ENCODE measurements at regions not wholly inside any gene's neighbourhood (a gene's known extent, or its start where the extent isn't known, plus 50 kb on each side); places are given as distances from the start of the nearest gene placed in this dataset.

GRCh38 chr3:137524751-137525150 lies 239.4 kb upstream of the SOX14 start:
- H4K91ac ChIP-seq (ENCODE audit: low read length): no peak overlapping the region
- no peak overlapping the region for H3K18ac ChIP-seq (ENCODE audit: low read depth in 1 of 2, low read length in 2 of 2)
- H3K23ac ChIP-seq (ENCODE audit: low read length in 2 of 2): no peak overlapping the region
- no peak overlapping the region for H2AK5ac ChIP-seq (ENCODE audit: low read length, severe bottlenecking)
- no peak overlapping the region for H3K27ac ChIP-seq (ENCODE audit: low read length, poor library complexity, severe bottlenecking)
- no peak overlapping the region for H3K4me2 ChIP-seq (ENCODE audit: low read length, poor library complexity, severe bottlenecking)
- H2BK5ac ChIP-seq (ENCODE audit: low read depth, low read length, poor library complexity, severe bottlenecking): no peak overlapping the region
- no peak overlapping the region for H3K4me3 ChIP-seq (ENCODE audit: insufficient read depth in 1 of 2, low read depth in 1 of 2, low read length in 2 of 2)
- no peaks in the 10 kb centered on the region for H3K36me3 ChIP-seq (ENCODE audit: control insufficient read depth in 1 of 2, insufficient read depth in 2 of 2, low read depth in 1 of 2, low read length in 2 of 2)
- no peaks in the 10 kb centered on the region for H3K79me1 ChIP-seq (replicated peaks; ENCODE audit: low read length, poor library complexity, severe bottlenecking)
- no peaks in the 10 kb centered on the region for H3K4me1 ChIP-seq (ENCODE audit: control insufficient read depth, insufficient read depth, low read depth, low read length)
- H2BK120ac ChIP-seq (ENCODE audit: low read depth, low read length): no peak overlapping the region
- H4K8ac ChIP-seq (ENCODE audit: low read length): no peak overlapping the region
- H2BK12ac ChIP-seq (ENCODE audit: low read length in 2 of 2): no peak overlapping the region
- WGBS: 88% methylated on average over 1 of the region's 1 CpG
- H3K9me3 ChIP-seq (ENCODE audit: control insufficient read depth, low read length): no peaks in the 10 kb centered on the region
- no peak overlapping the region for H3K14ac ChIP-seq (ENCODE audit: low read length in 2 of 2)
- no peak for DNase-seq
- no peak overlapping the region for H2BK15ac ChIP-seq (ENCODE audit: low read depth, poor library complexity, severe bottlenecking)
- H3K27me3 ChIP-seq (ENCODE audit: control insufficient read depth in 1 of 2, insufficient read depth in 1 of 2, low read length in 2 of 2): no peaks in the 10 kb centered on the region
- H3K4ac ChIP-seq (ENCODE audit: low read depth in 1 of 2, low read length in 2 of 2): no peak overlapping the region
- no peak overlapping the region for H3K9ac ChIP-seq (ENCODE audit: low read length)
- no peak overlapping the region for H2AFZ ChIP-seq (ENCODE audit: low read depth, low read length)

- H2AFZ ChIP-seq (ENCODE audit: low read depth, low read length): no peak overlapping the region
- no peak overlapping the region for H3K4me3 ChIP-seq (ENCODE audit: insufficient read depth in 1 of 2, low read depth in 1 of 2, low read length in 2 of 2)
- no peak overlapping the region for H2BK120ac ChIP-seq (ENCODE audit: low read depth, low read length)
- H3K4me1 ChIP-seq (ENCODE audit: control insufficient read depth, insufficient read depth, low read depth, low read length): no peaks in the 10 kb centered on the region
- H4K91ac ChIP-seq (ENCODE audit: low read length): no peak overlapping the region
- H3K27me3 ChIP-seq (ENCODE audit: control insufficient read depth in 1 of 2, insufficient read depth in 1 of 2, low read length in 2 of 2): no peaks in the 10 kb centered on the region
- no peak overlapping the region for H2AK5ac ChIP-seq (ENCODE audit: low read length, severe bottlenecking)
- no peak overlapping the region for H3K27ac ChIP-seq (ENCODE audit: low read length, poor library complexity, severe bottlenecking)
- no peak overlapping the region for H3K4ac ChIP-seq (ENCODE audit: low read depth in 1 of 2, low read length in 2 of 2)
- DNase-seq: no peak
- no peak overlapping the region for H3K18ac ChIP-seq (ENCODE audit: low read depth in 1 of 2, low read length in 2 of 2)
- H2BK12ac ChIP-seq (ENCODE audit: low read length in 2 of 2): no peak overlapping the region
- no peaks in the 10 kb centered on the region for H3K36me3 ChIP-seq (ENCODE audit: control insufficient read depth in 1 of 2, insufficient read depth in 2 of 2, low read depth in 1 of 2, low read length in 2 of 2)
- no peak overlapping the region for H2BK5ac ChIP-seq (ENCODE audit: low read depth, low read length, poor library complexity, severe bottlenecking)
- no peaks in the 10 kb centered on the region for H3K9me3 ChIP-seq (ENCODE audit: control insufficient read depth, low read length)
- no peak overlapping the region for H3K23ac ChIP-seq (ENCODE audit: low read length in 2 of 2)
- no peak overlapping the region for H2BK15ac ChIP-seq (ENCODE audit: low read depth, poor library complexity, severe bottlenecking)
- no peak overlapping the region for H3K14ac ChIP-seq (ENCODE audit: low read length in 2 of 2)
- H3K9ac ChIP-seq (ENCODE audit: low read length): no peak overlapping the region
- no peaks in the 10 kb centered on the region for H3K79me1 ChIP-seq (replicated peaks; ENCODE audit: low read length, poor library complexity, severe bottlenecking)
- no peak overlapping the region for H4K8ac ChIP-seq (ENCODE audit: low read length)
- H3K4me2 ChIP-seq (ENCODE audit: low read length, poor library complexity, severe bottlenecking): no peak overlapping the region
Measured at GRCh38 chr3:137525471-137525870, 238.6 kb upstream of the SOX14 start.

DNA sequence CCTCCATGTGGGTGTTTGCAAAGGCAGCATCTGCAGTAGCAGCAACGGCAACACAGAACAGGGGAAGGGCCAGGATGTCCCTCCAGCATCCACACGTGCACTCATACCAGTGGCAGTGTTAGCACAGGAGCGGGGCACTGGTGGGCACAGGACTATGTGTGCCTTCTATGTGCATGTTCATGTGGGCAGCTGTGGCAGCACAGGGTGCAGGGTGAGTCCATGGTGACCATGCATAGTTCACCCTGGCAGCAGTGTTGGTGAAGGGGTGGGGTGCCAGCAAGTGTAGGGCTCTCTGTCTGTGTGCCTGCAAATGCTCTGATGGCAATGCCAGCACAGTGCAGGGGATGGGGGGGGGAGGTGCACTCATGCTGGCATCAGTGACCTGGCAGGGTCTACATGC lies 222.1 kb upstream of the SOX14 start:
- Histone ChIP-seq H3K9me3 (ENCODE audit: control insufficient read depth, low read length) (peaks cover 19% of the 10 kb centered on the region), H3K27ac (ENCODE audit: low read length, poor library complexity, severe bottlenecking) (no peak overlapping the region), H3K23ac (ENCODE audit: low read length in 2 of 2) (no peak overlapping the region), H4K91ac (ENCODE audit: low read length) (no peak overlapping the region), H4K8ac (ENCODE audit: low read length) (no peak overlapping the region), H3K4me1 (ENCODE audit: control insufficient read depth, insufficient read depth, low read depth, low read length) (no peaks in the 10 kb centered on the region), H3K18ac (ENCODE audit: low read depth in 1 of 2, low read length in 2 of 2) (no peak overlapping the region), H2BK15ac (ENCODE audit: low read depth, poor library complexity, severe bottlenecking) (no peak overlapping the region), H3K27me3 (ENCODE audit: control insufficient read depth in 1 of 2, insufficient read depth in 1 of 2, low read length in 2 of 2) (no peaks in the 10 kb centered on the region), H2BK120ac (ENCODE audit: low read depth, low read length) (no peak overlapping the region), H2BK12ac (ENCODE audit: low read length in 2 of 2) (no peak overlapping the region), H3K79me1 (replicated peaks; ENCODE audit: low read length, poor library complexity, severe bottlenecking) (no peaks in the 10 kb centered on the region), H3K36me3 (ENCODE audit: control insufficient read depth in 1 of 2, insufficient read depth in 2 of 2, low read depth in 1 of 2, low read length in 2 of 2) (no peaks in the 10 kb centered on the region), H2AFZ (ENCODE audit: low read depth, low read length) (no peak overlapping the region), H3K14ac (ENCODE audit: low read length in 2 of 2) (no peak overlapping the region), H3K4me2 (ENCODE audit: low read length, poor library complexity, severe bottlenecking) (no peak overlapping the region), H2BK5ac (ENCODE audit: low read depth, low read length, poor library complexity, severe bottlenecking) (no peak overlapping the region), H3K4ac (ENCODE audit: low read depth in 1 of 2, low read length in 2 of 2) (no peak overlapping the region), H3K4me3 (ENCODE audit: insufficient read depth in 1 of 2, low read depth in 1 of 2, low read length in 2 of 2) (no peak overlapping the region), H3K9ac (ENCODE audit: low read length) (no peak overlapping the region), H2AK5ac (ENCODE audit: low read length, severe bottlenecking) (no peak overlapping the region)
- WGBS: 78% methylated on average over 3 of the region's 3 CpGs
- DNase-seq: no peak

DNA sequence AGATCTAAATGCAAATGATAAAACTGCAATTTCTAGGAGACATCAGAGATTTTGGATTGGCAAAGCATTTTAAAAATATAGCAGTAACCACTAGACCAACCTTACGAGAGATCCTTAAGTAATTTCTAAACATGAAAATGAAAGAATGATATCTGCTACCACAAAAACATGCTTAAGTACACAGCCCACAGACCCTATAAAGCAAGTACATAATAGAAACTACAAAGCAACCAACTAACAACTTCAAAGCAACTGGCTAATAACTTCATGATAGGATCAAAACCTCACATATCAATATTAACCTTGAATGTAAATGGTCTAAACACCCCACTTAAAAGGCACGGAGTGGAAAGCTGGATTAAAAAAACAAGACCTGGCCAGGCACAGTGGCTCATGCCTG lies 209.9 kb upstream of the SOX14 start:
- no peak overlapping the region for H2BK5ac ChIP-seq (ENCODE audit: low read depth, low read length, poor library complexity, severe bottlenecking)
- H3K4me3 ChIP-seq (ENCODE audit: insufficient read depth in 1 of 2, low read depth in 1 of 2, low read length in 2 of 2): no peak overlapping the region
- no peak for DNase-seq
- no peaks in the 10 kb centered on the region for H3K79me1 ChIP-seq (replicated peaks; ENCODE audit: low read length, poor library complexity, severe bottlenecking)
- H3K9me3 ChIP-seq (ENCODE audit: control insufficient read depth, low read length): peaks cover 15% of the 10 kb centered on the region
- no peak overlapping the region for H3K4me2 ChIP-seq (ENCODE audit: low read length, poor library complexity, severe bottlenecking)
- H3K36me3 ChIP-seq (ENCODE audit: control insufficient read depth in 1 of 2, insufficient read depth in 2 of 2, low read depth in 1 of 2, low read length in 2 of 2): no peaks in the 10 kb centered on the region
- 84% methylated on average over 2 of the region's 2 CpGs for WGBS
- no peak overlapping the region for H3K18ac ChIP-seq (ENCODE audit: low read depth in 1 of 2, low read length in 2 of 2)
- no peak overlapping the region for H3K27ac ChIP-seq (ENCODE audit: low read length, poor library complexity, severe bottlenecking)
- no peak overlapping the region for H2BK15ac ChIP-seq (ENCODE audit: low read depth, poor library complexity, severe bottlenecking)
- H2AK5ac ChIP-seq (ENCODE audit: low read length, severe bottlenecking): no peak overlapping the region
- no peak overlapping the region for H3K14ac ChIP-seq (ENCODE audit: low read length in 2 of 2)
- no peaks in the 10 kb centered on the region for H3K27me3 ChIP-seq (ENCODE audit: control insufficient read depth in 1 of 2, insufficient read depth in 1 of 2, low read length in 2 of 2)
- H3K4me1 ChIP-seq (ENCODE audit: control insufficient read depth, insufficient read depth, low read depth, low read length): no peaks in the 10 kb centered on the region
- H2AFZ ChIP-seq (ENCODE audit: low read depth, low read length): no peak overlapping the region
- no peak overlapping the region for H4K91ac ChIP-seq (ENCODE audit: low read length)
- no peak overlapping the region for H3K4ac ChIP-seq (ENCODE audit: low read depth in 1 of 2, low read length in 2 of 2)
- no peak overlapping the region for H2BK120ac ChIP-seq (ENCODE audit: low read depth, low read length)
- no peak overlapping the region for H3K23ac ChIP-seq (ENCODE audit: low read length in 2 of 2)
- no peak overlapping the region for H2BK12ac ChIP-seq (ENCODE audit: low read length in 2 of 2)
- H4K8ac ChIP-seq (ENCODE audit: low read length): no peak overlapping the region
- H3K9ac ChIP-seq (ENCODE audit: low read length): no peak overlapping the region

Data from mesenchymal stem cell (in vitro differentiated cells and primary cell).